HG02973 (cell line): ENCODE measurements at regions not wholly inside any gene's neighbourhood (a gene's known extent, or its start where the extent isn't known, plus 50 kb on each side); places are given as distances from the start of the nearest gene placed in this dataset.

Source experiments
- ATAC-seq: cut with Tn5 transposase; IDR thresholded peaks from one replicate; pipeline ENCODE4 v1.9.1; 2021; ENCODE audit warnings: moderate library complexity; ENCODE audit not compliant: unreplicated experiment

DNA sequence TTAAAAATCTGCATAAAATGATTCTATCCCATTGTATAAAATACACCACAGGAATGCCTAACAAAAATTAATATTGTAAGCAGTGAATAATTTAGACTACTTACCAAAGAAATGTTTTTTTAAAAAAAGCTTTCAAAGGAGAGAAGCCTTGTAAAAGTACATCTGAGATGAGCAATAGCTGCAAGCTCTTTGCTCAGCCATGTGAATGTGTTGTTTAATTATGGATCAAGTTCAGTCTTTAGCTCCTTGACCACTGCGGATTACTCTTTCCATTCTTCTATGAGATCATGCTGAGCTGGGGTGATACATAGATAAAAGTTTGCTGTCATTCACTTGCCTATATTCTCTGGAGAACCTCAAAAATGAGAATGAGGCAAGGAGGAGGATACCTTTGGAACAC is 782.4 kb upstream of the ZNF608 start:
- no peak for ATAC-seq

DNA sequence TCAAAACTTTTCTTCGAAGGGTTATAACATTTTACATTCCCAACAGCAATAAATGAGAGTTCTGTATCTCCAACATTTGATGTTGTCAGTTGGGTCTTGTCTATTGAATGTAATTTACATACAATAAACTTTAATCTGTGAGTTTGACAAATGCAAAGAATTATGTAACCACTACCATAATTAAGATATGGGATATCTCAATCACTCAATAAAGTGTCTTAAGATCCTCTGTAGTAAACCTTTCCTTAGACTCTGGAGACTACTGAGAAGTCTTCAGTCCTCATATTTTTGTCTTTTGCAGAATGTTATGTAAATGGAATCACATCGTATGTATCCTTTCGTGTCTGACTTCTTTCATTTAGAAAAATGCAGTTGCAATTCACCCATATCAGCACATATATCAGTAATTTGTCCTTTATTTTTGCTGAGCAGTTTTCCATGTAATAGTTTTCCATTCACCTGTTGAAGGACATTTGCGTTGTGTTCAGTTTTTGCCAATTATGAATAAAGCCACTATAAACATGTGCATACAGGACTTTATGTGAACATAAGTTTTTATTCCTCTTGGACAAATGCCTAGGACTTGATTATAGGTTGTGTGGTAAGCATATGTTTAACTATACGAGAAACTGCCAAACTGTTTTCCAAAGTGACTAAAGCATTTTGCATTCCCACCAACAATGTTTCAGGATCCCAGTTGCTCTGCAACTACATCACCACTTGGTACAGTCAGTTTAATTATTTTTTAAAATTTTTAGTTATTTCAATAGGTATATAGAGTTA is 784.6 kb upstream of the ZNF608 start:
- ATAC-seq, result no peak

DNA sequence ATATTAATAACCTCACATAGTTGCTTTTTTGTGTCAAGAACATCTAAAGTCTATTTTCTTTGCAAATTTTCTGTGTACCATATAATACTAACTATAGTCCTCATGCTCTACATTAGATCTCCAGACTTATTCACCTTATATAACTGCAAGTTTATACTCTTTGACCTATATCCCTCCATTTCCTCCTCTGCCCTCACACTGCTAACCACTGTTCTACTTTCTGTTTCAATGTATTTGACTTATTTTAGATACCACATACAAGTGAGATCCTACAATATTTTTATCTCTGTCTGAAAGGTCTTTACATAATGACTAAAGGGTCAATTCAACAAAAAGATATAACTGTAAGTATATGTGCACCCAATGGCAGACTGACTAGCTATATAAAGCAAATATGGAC is 789.7 kb upstream of the ZNF608 start:
- ATAC-seq, result no peak

DNA sequence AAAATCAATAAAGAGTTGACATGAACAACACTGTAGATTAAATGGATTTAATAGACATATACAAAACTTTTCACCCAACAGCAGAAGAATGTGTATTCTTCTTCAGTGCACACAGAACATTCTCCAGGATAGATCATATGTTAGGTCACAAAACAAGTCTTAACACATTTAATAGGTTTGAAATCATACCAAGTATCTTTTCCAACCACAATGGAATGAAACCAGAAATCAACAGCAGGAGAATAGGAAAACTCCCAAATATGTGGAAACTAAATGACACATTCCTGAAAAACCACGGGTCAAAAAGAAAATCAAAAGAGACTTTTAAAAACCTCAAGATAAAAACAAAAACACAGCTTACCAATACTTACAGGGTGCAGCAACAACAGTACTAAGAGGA is 790.1 kb upstream of the ZNF608 start:
- no peak for ATAC-seq

DNA sequence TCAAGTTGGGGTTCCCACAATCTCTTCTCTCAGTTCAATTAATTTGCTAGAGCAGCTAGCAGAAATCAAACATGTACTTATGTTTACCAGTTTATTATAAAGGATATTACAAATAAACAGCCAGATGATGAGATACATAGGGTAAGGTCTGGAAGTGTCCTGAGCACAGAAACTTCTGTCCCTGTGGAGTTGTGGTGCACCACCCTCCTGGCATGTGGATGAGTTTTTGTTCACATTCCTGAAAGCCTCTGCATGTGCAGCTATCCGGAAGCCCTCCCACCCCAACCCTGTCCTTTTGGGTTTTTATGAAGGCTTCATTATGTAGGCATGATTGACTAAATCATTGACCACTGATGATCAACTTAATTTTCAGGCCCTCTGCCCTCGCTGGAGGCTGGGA is 791.2 kb upstream of the ZNF608 start:
- no peak for ATAC-seq

DNA sequence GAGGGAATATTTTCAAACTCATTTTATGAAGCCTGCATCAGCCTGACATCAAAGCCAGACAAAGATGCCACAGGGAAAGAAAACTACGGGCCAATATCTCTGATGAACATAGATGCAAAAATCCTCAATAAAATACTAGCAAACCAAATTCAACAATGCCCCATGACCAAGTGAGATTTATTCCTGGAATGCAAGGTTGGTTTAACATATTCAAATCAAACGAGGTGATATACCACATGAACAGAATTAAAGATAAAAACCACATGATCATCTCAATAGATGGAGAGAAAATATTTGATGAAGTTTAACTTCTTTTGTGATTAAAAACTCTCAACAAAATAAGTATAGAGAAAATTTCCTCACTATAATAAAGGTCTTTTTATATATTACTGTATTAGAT is 792.0 kb upstream of the ZNF608 start:
- no peak for ATAC-seq

DNA sequence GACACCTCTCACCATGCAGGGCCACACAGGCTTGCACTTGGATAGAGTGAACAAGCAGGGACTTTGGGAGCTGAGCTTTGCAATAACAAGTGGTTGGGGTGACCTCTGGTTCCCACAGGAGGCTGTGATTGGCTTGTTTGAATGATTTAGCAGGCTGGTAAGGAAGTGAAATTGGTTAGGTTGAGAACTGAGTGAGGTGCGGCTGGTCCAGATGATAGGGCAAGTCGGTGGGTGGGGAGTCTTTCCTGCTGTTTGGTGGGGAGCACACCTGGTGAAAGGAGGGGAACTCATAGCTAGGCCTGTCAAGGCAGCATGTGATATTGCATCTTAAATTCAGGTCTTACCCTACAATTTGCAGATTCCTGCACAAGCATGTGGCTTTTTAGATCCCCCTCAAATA is 794.6 kb upstream of the ZNF608 start:
- no peak for ATAC-seq

DNA sequence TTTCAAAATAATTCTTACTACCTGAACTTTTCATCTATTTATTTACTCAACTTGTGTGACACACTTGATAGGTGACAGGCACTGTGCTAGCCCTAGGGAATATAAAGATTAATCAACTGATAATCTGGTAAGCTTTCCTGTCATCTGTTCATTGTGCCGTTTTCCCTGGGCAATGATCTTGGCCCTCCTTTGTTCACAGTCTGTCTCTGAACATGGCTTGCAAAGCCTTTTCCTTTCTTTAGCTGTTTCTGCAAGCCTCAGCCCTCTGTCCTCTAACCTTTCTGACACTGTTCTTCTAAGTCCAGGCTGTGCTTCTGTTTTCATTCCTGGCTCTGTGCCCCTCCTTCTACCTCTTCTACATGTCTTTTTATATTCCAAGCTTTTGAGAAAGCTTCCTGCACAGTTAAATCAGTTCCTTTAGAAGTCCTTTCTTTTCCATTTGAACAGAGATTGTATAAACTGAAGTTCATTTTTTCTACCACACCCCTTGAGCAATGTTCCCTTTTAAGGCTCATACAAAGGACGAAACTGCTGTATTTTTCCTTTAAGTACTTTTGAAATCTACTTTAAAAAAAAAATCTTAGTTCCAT is 803.0 kb upstream of the ZNF608 start:
- no peak for ATAC-seq

DNA sequence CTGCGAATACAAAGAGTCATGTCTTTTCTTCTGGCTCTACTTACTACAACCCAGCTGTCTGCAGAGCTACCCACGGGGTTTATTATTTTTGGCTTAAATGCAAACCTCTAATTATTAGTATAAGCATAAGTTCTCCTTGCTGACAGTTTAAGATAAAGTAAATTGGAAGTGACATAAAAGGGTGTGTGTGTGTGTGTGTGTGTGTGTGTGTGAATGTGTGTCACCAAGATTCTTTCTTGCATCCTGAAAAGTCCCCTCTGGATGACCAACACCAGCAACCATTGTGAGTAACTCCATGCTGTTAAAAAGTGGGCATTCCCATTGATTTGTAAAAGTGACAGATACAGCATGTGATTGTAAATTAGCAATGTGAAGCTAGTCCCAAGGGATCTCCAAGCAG is 803.8 kb upstream of the ZNF608 start:
- ATAC-seq, result no peak

DNA sequence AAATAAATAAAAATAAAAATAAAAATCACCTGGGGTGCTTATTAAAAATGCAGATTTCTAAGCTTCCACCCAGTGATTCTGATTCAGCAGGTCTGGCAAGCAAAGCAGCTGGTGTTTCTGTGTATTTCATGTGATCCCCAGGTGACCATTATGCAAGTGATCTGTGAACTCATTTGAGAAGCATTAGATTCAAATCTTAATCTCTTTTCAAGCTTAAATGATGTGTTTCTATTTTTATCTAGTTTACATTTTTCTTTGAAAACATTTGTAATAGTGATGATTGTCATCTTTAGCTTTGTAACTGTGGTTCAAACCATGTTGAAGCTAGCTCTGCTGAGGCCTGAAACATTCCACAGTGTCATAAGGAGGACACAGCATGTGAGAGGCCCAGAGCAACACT is 804.8 kb upstream of the ZNF608 start:
- no peak for ATAC-seq

DNA sequence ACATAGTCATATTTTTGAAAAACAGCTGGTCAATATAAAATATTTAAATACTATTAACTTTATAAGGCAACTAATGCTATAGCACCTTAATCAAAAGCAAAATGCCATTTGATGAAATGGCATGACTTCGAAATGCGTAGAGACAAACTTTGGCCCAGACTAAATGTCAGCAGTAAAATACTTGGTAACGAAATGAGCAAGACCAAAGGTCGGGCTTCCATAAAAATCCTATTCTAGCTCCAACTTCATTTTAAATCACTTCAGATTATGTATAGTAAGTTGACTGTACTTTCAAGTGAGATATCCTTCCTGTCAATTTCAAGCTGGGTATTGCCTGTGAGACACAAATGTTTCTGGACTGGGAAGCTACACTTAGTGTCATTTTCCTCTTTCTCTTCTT is 805.4 kb upstream of the ZNF608 start:
- no peak for ATAC-seq

DNA sequence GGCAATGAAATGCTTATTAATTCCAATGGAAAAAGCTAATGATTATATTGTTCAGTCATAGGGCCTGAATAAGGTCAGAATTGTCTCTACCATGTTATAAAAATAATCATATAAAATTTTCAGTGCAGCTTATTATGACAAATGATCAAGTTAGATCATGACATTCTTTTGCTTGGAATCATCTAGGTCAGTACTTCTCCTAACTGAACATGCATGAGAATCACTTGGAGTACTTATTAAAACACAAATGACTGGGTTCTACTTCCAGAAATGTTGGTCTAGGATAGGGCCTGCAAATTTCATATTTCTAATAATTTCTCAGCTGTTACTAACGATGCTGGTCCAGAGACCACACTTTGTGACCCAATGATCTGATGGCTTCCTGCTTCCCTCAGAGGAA is 806.0 kb upstream of the ZNF608 start:
- ATAC-seq, result no peak

DNA sequence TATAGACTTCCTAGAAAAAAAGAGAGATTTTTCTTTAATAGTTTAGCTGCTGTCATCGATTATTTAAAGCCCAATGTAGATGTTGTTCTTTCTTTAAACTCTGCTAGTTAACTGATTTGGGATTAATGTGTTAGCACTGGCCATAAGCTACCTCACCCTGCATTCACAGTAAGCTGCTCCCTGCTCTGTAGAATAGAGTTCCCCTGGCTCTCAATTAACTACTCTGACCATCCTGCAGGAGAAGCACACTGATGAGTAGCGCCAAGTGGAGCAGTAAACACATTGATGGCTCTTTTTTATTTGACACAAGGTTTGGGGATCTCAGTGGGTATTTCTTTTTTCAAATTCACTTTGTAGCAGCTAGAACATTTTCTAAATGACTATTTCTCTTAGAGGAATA is 807.9 kb upstream of the ZNF608 start:
- no peak for ATAC-seq

DNA sequence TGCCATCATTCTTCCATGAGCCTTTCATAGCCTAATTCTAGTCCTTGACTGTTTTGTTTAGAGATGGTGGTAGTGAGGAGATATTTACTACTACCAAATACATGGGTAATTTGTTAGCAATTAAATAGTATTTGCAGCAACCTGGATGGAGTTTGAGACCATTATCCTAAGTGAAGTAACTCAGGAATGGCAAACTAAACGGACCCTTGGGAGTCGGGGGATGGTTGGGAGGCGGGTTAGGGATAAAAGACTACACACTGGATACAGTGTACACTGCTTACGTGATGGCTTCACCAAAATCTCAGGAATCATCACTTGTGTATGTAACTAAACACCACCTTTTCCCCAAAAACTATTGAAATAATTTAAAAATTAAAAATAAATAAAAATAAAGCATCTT is 809.2 kb upstream of the ZNF608 start:
- no peak for ATAC-seq

DNA sequence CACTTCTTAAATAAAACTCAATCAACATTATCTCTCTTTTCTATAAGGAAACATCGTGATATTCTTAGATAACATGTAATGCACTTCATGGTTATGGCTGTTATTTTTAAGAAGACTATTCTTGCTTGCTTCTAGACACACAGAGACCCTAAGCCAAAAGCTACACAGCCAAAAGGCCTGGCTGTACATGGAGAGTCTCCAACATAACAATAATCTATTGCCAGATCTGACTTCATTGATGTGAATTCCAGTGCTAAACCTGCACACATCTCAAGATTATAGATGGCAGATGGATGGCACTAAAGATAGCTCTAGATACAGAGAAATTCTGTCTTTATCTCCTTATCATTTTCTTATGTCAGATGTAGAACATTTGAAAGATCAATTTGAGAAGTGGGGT is 811.6 kb upstream of the ZNF608 start:
- no peak for ATAC-seq

DNA sequence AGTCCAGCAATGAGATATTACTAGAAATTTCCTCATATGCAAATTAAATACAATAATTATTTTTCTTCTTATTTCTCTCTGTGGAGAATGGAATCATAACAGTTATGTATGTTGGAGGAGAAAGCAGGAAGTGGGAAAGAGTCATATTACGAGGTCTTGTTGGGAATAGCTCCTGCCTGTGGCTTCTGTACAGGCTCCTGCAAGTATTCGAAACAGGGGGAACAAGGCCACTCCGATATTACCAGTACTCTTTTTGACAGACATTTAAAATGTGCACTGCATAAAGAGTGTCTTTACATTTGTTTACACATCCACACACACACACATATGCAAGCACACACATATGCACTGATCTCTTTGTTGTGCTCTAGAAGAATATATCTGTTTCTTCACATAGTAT is 812.0 kb upstream of the ZNF608 start:
- no peak for ATAC-seq

DNA sequence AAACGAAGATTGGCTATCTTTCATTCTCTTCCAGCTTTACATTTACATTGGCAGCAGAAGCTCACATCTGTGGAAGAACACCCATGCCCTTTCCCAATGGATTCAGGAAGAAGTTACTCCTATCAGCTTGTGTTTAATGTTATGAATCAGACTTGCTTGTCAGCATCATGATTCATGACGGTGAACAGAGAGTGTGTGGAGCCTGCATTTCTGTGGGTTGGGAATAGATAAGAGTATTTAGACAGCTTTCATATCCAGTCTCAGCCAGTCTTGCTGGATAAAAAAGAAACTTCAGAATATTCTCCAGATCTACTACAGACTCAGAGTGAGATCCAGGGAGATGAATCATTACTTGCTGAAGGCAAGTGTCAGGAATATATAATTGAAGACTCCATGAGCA is 812.9 kb upstream of the ZNF608 start:
- no peak for ATAC-seq

DNA sequence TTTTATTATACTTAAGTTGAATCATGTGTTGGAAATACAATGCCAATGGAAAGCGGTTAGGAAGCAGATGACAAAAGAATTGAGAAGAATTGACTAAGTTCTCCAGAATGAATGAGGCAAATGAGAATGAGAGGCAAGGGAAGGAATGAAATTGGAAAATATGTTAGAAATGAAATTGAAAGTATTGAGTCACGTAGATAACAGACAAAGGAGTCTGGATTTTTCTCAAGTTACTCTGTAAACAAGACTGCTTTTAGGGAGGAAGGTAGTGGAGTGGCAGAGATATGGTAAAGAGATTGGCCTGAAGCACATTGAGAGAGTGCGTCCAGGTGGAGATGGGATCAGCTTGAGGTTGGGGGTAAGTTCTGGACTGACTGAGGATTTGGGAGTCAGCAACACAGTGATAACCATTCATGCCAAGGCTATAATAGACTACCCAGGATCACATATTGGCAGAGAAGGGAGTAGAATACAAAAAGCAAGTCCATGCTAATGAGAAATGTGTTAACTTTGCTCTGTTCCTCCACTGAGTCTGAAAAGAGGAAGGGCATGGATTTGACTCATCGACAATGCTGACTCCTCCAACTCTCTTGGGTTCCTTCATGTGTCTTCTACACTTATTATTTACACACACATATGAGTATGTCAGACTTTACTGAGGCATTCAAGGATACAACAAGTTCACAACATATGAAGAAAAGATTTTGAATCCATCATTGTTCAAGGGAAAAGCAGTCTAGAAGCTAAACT is 814.2 kb upstream of the ZNF608 start:
- no peak for ATAC-seq

DNA sequence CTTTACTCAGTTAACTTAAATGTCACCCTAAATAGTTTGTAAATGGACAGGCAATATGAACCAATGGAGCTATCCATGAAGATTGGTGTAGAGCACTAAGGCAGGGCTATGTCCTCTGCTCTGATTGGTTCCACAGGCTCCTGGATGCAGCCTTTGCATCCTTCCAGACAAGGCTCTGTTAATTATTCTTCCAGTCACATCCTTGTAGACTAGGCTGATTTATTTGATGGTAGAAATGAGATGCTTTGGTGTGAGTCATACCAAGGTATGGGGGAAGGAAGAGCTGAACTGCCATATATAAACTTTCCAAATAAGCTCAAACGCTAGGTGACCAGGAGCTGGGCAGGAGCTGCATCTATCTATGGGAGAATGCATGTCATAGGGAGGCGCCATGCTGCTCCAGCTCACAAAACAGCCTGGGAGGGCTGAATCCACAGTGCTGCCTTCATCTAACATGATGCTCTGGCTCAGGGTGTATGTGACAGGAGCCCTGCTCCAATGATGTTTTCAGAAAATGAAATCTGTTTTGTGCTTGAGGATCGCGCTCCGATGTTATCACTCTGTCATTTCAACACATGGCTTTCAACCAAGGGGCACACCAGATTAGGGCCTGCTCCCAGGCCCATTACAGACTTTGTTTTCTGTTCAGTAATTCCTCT is 818.0 kb upstream of the ZNF608 start:
- no peak for ATAC-seq

DNA sequence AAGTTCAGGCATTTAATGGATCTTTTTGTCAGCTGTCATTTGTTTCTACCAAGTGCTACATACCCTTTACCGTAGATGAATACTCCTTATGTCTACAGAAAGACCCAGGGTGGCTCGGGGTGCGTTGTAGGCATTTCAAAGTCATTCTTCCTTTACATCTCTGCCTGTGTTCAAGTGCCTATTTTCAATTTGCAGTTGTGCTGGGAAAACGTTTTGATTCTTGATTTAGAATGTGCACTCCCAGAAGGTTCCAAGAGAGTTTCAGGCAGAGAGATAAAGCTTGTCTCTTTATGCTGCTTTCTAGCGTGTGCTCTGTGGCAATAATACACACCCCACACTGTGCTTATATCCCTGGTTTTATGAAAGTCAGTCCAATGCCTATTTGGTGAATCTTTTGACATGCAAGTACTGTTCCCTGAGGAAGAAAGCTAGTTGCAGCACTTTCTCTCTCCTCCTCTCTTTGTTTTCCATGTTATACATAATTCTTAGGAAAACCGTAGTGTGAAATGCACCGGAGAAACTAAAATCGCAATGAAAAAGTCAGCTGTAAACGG is 828.1 kb upstream of the ZNF608 start:
- ATAC-seq, result no peak

DNA sequence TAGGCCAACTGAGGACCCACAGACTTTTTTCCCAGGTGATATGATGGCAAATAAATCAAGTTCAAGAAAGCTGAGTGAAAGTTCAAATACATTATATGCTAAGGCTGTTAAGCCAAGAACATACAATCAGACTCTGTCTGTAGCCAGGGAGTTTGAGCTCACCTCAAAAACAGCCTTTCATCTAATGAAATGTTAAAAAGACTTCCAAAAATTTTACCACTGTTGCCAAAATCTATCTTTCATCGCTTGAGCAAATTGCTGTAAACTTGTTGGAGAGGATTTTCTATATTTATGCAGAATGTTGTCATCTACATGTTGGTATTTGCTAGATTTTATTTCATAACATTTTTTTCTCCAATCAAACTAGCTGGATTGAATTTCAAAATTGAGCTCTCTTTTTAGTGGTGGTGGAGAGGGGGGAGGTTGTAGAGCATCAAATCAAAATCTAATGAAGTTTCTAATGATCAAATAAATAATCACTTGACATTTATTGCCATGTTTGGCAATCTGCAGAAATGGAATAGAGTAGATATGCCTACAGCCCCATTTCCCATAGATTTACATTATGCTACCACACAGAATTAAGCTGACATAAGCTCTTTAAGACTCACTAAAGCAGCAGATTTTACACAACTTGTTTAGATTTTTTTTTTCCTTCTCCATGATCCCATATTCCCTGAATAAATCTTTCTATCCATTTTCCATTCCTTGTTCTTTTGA is 828.9 kb upstream of the ZNF608 start:
- no peak for ATAC-seq
